GM18505 (cell line): ENCODE measurements at regions not wholly inside any gene's neighbourhood (a gene's known extent, or its start where the extent isn't known, plus 50 kb on each side); places are given as distances from the start of the nearest gene placed in this dataset.

Experiments used
- ATAC-seq: cut with Tn5 transposase; IDR thresholded peaks from one replicate; pipeline ENCODE4 v1.9.1; 2021; ENCODE audit not compliant: unreplicated experiment
- POLR2A ChIP-seq: IDR thresholded peaks from 4 replicates; pipeline ENCODE4 v1.6.1; 2011; ENCODE audit warnings: borderline replicate concordance; ENCODE audit not compliant: insufficient read depth, insufficient read length; ENCODE audit errors: extremely low read depth

DNA sequence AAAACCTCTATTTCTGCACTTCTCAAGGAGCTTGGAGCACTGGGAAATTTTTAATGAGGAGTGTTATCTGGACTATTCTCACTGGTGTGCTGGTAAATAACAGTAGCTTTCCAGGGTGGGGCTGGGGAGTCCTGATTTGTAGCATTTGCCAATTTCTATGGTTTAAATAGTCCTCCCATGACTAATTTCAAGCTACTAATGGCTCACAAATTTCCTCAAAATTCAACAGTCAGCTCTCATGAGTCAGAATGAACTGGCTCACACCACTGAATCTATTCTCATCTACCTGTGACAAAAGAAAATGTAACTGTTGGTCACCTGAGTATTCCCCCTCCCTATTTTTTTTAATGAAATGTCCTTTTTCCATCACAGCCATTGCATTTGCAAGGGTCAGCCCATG lies 449.6 kb downstream of the KIF16B start:
- ATAC-seq, result no peak
- TF ChIP-seq POLR2A, result no peak

DNA sequence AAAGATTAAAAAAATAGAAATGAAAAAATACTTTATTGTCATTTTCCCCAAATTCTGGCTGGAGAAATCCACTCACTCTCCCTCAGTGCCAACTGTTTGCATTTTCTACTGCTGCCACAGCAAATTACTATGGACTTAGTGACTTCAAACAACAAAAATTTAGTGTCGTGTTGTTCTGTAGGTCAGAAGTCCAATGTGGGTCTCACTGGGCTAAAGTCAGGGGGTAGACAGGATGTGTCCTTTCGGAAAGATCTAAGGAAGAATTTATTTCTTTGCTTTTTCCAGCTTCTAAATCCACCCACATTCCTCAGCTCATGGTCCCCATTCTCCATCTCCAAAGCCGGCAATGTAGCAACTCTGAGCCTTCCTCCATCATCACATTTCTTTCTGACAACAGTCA lies 453.3 kb downstream of the KIF16B start:
- TF ChIP-seq POLR2A, result no peak
- ATAC-seq, result no peak

DNA sequence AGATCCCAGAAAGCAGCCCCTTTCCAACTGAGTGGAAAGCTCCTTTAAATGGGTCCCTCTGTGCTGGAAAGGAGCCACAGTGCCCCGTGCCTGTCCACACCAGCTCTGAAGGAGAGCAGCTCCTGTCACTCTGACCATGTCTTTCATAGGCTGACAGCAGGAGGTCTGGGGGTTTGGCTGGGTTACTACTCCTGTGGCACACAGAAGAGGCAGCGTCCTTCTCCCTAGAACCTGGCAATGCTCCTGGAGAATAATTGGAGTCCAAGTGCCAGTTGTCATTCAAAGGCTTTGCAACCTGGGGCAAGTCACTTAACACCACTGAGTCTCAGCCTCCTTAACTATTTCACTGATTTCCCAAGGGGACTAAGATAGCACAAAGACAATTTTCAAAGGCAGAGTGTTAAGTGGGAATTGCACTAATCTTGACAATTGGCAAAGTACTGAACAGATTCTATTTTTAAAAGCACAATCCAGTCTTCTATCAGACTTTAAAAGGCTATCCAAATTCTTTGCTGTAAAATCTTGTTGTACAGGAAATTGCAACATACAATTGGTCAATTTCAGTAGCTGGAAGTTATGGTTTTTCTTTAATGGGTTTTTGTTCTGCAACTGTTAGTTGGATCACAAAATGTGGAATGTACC lies 457.2 kb downstream of the KIF16B start:
- ATAC-seq, result no peak
- TF ChIP-seq POLR2A, result no peak

DNA sequence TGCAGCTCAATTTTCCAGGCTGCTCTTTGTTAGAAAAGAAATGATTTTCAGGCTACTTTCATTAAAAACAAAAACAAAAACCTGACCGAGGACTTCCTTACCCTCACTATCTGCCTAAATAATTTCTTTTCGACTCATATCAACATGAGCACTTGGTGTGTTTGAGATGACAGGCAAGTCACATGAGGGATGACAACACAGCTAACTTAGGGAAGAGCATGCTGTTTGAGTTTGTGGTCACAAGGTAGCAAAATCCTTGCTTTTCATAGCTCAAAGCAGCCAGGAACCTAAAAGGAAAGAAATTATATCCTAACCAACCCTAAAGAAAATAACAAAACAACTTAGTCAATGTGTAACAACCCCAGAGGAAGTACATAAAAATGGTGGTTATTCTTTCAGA lies 459.5 kb downstream of the KIF16B start:
- no peak for TF ChIP-seq POLR2A

DNA sequence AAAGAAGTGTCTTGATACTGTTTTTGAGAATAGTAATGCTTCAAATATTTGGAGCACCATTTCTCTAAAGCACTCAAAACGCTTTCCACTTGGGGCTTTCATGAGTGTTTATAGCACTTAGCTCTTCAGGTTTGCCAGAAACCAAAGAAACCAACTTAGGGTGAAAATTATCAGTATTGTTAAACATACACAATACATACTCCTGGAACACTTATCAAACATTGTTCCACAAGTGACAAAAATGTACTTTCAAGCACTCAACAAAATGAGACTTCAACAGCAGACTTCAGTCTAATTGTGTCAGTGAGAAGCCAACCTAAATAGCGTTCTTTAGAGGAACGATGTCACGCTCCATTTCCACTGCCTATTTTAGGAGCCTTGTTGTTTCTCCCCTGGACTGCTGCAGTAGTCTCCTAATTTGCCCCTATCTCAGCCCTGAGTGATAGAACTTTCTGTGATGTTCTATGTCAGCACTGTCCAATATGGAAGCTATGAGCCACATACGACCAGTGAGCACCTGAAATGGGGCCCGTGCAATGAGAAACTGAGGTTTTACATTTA lies 461.3 kb downstream of the KIF16B start:
- no peak for ATAC-seq
- TF ChIP-seq POLR2A, result no peak

More for the DNA sequence above, 459.5 kb downstream of the KIF16B start:
- ATAC-seq, result no peak

GRCh38 chr20:16111172-16111832 lies 461.9 kb downstream of the KIF16B start:
- ATAC-seq, result no peak

DNA sequence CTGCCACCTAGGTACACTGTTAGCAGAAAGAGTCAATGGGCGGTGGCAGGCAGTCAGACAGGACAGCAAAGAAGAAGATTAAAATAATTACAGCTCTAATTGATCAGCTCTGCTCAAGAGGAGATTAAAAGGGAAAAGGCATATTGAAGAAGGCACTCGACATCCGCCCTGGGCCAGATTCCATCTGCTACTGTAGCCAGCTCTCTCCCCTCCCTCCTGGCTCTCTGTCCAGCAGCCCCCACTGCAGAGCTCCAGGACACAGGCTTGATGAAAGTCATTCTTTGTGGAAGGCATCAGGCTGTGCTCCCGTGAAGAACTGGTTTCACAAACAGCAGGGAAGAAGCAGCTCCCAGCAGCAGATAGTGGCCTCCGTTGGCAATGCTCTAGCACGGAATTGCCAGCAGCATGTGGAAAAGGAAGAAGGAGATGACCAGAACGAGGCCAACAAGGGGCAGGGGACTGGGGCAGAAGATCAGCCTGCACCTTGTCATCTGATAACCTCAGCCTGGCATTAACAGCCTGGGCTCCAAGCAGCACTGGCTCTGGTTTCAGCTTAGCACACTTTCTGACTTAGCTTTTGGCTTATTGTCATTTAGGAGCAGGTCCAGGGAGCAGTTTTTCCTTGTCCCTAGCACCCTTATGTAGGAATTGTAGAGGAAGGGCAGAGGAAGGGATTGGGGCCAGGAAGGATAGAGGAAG lies 465.9 kb downstream of the KIF16B start:
- no peak for TF ChIP-seq POLR2A
- ATAC-seq, result no peak

More at GRCh38 chr20:16111172-16111832, 461.9 kb downstream of the KIF16B start:
- no peak for TF ChIP-seq POLR2A

GRCh38 chr20:16106191-16106849 lies 466.9 kb downstream of the KIF16B start:
- no peak for TF ChIP-seq POLR2A
- no peak for ATAC-seq

- ATAC-seq, result no peak
- no peak for TF ChIP-seq POLR2A
Observed at GRCh38 chr20:16104783-16105182, 468.5 kb downstream of the KIF16B start.
